GM23338 (cell line): ENCODE measurements at regions not wholly inside any gene's neighbourhood (a gene's known extent, or its start where the extent isn't known, plus 50 kb on each side); places are given as distances from the start of the nearest gene placed in this dataset.

Source experiments
- CTCF ChIP-seq, 2 experiments: fragments of 200-600 bp in 1 of 2; sonication (generic) in 1 of 2; conservative IDR thresholded peaks; 2 replicates each; pipeline versions ENCODE4 v1.5.1 to v1.6.1; 2016 to 2017; ENCODE audit warnings: antibody characterized with exemption in 2 of 2, low read depth in 2 of 2, mild to moderate bottlenecking in 2 of 2, moderate library complexity in 1 of 2
- EZH2 ChIP-seq: fragments of 200-600 bp; sonication (generic); IDR thresholded peaks from one replicate; pipeline ENCODE4 v1.8.0; 2017; ENCODE audit warnings: antibody characterized with exemption, mild to moderate bottlenecking, low read depth; ENCODE audit not compliant: unreplicated experiment
- EZH2phosphoT487 ChIP-seq: fragments of 200-600 bp; sonication (generic); IDR thresholded peaks from one replicate; pipeline ENCODE4 v1.8.1; 2018; ENCODE audit warnings: antibody characterized with exemption; ENCODE audit not compliant: unreplicated experiment
- POLR2AphosphoS5 ChIP-seq: IDR thresholded peaks from 2 replicates; pipeline ENCODE4 v1.6.1; 2016; ENCODE audit warnings: antibody characterized with exemption, low read depth
- REST ChIP-seq: IDR thresholded peaks from one replicate; pipeline ENCODE4 v1.6.1; 2018; ENCODE audit warnings: antibody characterized with exemption; ENCODE audit not compliant: unreplicated experiment
- STAT1 ChIP-seq: IDR thresholded peaks from one replicate; pipeline ENCODE4 v1.6.1; 2016; ENCODE audit warnings: antibody characterized with exemption; ENCODE audit not compliant: unreplicated experiment
- ZNF462 ChIP-seq: fragments of 250-450 bp; sonication (Bioruptor Pico); IDR thresholded peaks from 2 replicates; pipeline ENCODE4 v1.5.0; 2020; ENCODE audit warnings: mild to moderate bottlenecking, moderate library complexity

GRCh38 chr10:128578766-128579165 is 452.5 kb upstream of the MKI67 start:
- TF ChIP-seq CTCF (conservative IDR thresholded peaks at IDR 0.05; ENCODE audit: low read depth in 2 of 2) (no peak), EZH2 (no peak), REST (no peak), EZH2phosphoT487 (no peak), POLR2AphosphoS5 (no peak), STAT1 (no peak), ZNF462 (CRISPR knock-in tag) (no peak)
